ENCODE measurements at regions not wholly inside any gene's neighbourhood (a gene's known extent, or its start where the extent isn't known, plus 50 kb on each side); places are given as distances from the start of the nearest gene placed in this dataset.
"Not testable (repeated sequence)": the region's sequence is repeated elsewhere in the genome, so short reads cannot be mapped to it uniquely, and the experiment has no call there.

GRCh38 chr10:14423111-14423744 is 92.5 kb upstream of the FRMD4A start:
- H3K27me3 ChIP-seq, result no peaks in the 10 kb centered on the region
- no peak overlapping the region for H3K4me3 Mint-ChIP-seq
- peaks cover 4% of the 10 kb centered on the region for H3K9me3 Mint-ChIP-seq
- H3K4me3 ChIP-seq, result no peak overlapping the region
- H3K4me1 ChIP-seq, result peaks cover 15% of the 10 kb centered on the region
- H3K36me3 ChIP-seq, result no peaks in the 10 kb centered on the region
- H3K9me3 ChIP-seq (ENCODE audit: low read depth), result no peaks in the 10 kb centered on the region
- H3K4me1 Mint-ChIP-seq, result peaks cover 18% of the 10 kb centered on the region
- no peak overlapping the region for H3K27ac ChIP-seq
- no peak overlapping the region for H3K9ac ChIP-seq
- peaks cover 2% of the 10 kb centered on the region for H3K27me3 Mint-ChIP-seq (ENCODE audit: insufficient read depth, low read depth)
- DNase-seq (ENCODE audit: low spot score), result no peak
- no peaks in the 10 kb centered on the region for H3K36me3 Mint-ChIP-seq
- TF ChIP-seq EZH2phosphoT487 (IDR thresholded peaks at IDR 0.05) (no peak), EZH2 (IDR thresholded peaks at IDR 0.05) (no peak)
- TF ChIP-seq, protein P1, sequence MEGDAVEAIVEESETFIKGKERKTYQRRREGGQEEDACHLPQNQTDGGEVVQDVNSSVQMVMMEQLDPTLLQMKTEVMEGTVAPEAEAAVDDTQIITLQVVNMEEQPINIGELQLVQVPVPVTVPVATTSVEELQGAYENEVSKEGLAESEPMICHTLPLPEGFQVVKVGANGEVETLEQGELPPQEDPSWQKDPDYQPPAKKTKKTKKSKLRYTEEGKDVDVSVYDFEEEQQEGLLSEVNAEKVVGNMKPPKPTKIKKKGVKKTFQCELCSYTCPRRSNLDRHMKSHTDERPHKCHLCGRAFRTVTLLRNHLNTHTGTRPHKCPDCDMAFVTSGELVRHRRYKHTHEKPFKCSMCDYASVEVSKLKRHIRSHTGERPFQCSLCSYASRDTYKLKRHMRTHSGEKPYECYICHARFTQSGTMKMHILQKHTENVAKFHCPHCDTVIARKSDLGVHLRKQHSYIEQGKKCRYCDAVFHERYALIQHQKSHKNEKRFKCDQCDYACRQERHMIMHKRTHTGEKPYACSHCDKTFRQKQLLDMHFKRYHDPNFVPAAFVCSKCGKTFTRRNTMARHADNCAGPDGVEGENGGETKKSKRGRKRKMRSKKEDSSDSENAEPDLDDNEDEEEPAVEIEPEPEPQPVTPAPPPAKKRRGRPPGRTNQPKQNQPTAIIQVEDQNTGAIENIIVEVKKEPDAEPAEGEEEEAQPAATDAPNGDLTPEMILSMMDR (IDR thresholded peaks at IDR 0.05), result no peak
- H3F3A ChIP-seq (ENCODE audit: low read depth), result peaks cover 26% of the 10 kb centered on the region
- no peak overlapping the region for H2AFZ ChIP-seq (replicated peaks)
- no peaks in the 10 kb centered on the region for H4K20me1 ChIP-seq (ENCODE audit: low read depth)
- H3K79me2 ChIP-seq (ENCODE audit: low read depth), result no peaks in the 10 kb centered on the region
- H3K4me2 ChIP-seq, result no peak overlapping the region
- no peak overlapping the region for H3K27ac Mint-ChIP-seq

GRCh38 chr10:14422431-14422830 is 91.7 kb upstream of the FRMD4A start:
- Mint-ChIP-seq H3K9me3 (peaks cover 2% of the 10 kb centered on the region), H3K27me3 (ENCODE audit: insufficient read depth, low read depth) (peaks cover 2% of the 10 kb centered on the region), H3K36me3 (no peaks in the 10 kb centered on the region), H3K4me1 (peaks cover 22% of the 10 kb centered on the region), H3K4me3 (no peak overlapping the region), H3K27ac (no peak overlapping the region)
- H3K36me3 ChIP-seq, result no peaks in the 10 kb centered on the region
- no peak overlapping the region for H3K27ac ChIP-seq
- peaks cover 20% of the 10 kb centered on the region for H3K4me1 ChIP-seq
- H3K4me3 ChIP-seq, result no peak overlapping the region
- no peak for DNase-seq (ENCODE audit: low spot score)
- H2AFZ ChIP-seq (replicated peaks), result no peak overlapping the region
- no peaks in the 10 kb centered on the region for H3K27me3 ChIP-seq
- no peaks in the 10 kb centered on the region for H3K9me3 ChIP-seq (ENCODE audit: low read depth)
- no peaks in the 10 kb centered on the region for H4K20me1 ChIP-seq (ENCODE audit: low read depth)
- TF ChIP-seq, protein P1 (IDR thresholded peaks at IDR 0.05), result no peak
- TF ChIP-seq EZH2 (IDR thresholded peaks at IDR 0.05), result no peak
- H3F3A ChIP-seq (ENCODE audit: low read depth), result peaks cover 29% of the 10 kb centered on the region
- no peak overlapping the region for H3K9ac ChIP-seq
- no peaks in the 10 kb centered on the region for H3K79me2 ChIP-seq (ENCODE audit: low read depth)
- H3K4me2 ChIP-seq, result no peak overlapping the region

GRCh38 chr10:14421941-14422340 is 91.2 kb upstream of the FRMD4A start:
- Histone ChIP-seq H3K9ac (no peak overlapping the region), H4K20me1 (ENCODE audit: low read depth) (no peaks in the 10 kb centered on the region), H3K4me2 (no peak overlapping the region), H3K9me3 (ENCODE audit: low read depth) (no peaks in the 10 kb centered on the region), H3K79me2 (ENCODE audit: low read depth) (no peaks in the 10 kb centered on the region), H3F3A (ENCODE audit: low read depth) (peaks cover 29% of the 10 kb centered on the region), H3K4me1 (peaks cover 25% of the 10 kb centered on the region), H3K27me3 (no peaks in the 10 kb centered on the region), H3K27ac (no peak overlapping the region), H3K36me3 (no peaks in the 10 kb centered on the region), H2AFZ (replicated peaks) (no peak overlapping the region), H3K4me3 (no peak overlapping the region)
- Mint-ChIP-seq H3K27ac (no peak overlapping the region), H3K4me3 (no peak overlapping the region), H3K4me1 (peaks cover 27% of the 10 kb centered on the region), H3K27me3 (ENCODE audit: insufficient read depth, low read depth) (peaks cover 2% of the 10 kb centered on the region), H3K9me3 (peaks cover 2% of the 10 kb centered on the region), H3K36me3 (no peaks in the 10 kb centered on the region)
- TF ChIP-seq EZH2 (IDR thresholded peaks at IDR 0.05), result no peak
- no peak for TF ChIP-seq EZH2phosphoT487 (IDR thresholded peaks at IDR 0.05)
- TF ChIP-seq, protein P1 (IDR thresholded peaks at IDR 0.05), result no peak
- DNase-seq (ENCODE audit: low spot score), result no peak

- H3K4me3 Mint-ChIP-seq; H3K27ac Mint-ChIP-seq; H3K9me3 Mint-ChIP-seq; H2AFZ ChIP-seq (replicated peaks); H3K27me3 ChIP-seq; H3K79me2 ChIP-seq (ENCODE audit: low read depth); H3K27ac ChIP-seq; H3K36me3 Mint-ChIP-seq; H3F3A ChIP-seq (ENCODE audit: low read depth); H3K36me3 ChIP-seq; H3K9me3 ChIP-seq (ENCODE audit: low read depth); H3K27me3 Mint-ChIP-seq (ENCODE audit: insufficient read depth, low read depth); H3K4me3 ChIP-seq; H4K20me1 ChIP-seq (ENCODE audit: low read depth); DNase-seq (ENCODE audit: low spot score); H3K9ac ChIP-seq: not testable (repeated sequence)
- peaks cover 18% of the 10 kb centered on the region for H3K4me1 Mint-ChIP-seq
- H3K4me1 ChIP-seq, result peaks cover 15% of the 10 kb centered on the region
- peak overlapping the region; percentile 14 for H3K4me2 ChIP-seq
Measured at GRCh38 chr10:14417336-14417735, 86.6 kb upstream of the FRMD4A start.

All from neural progenitor cell (in vitro differentiated cells).